GM19328 (cell line): ENCODE measurements at regions not wholly inside any gene's neighbourhood (a gene's known extent, or its start where the extent isn't known, plus 50 kb on each side); places are given as distances from the start of the nearest gene placed in this dataset.
"Not testable (repeated sequence)": the region's sequence is repeated elsewhere in the genome, so short reads cannot be mapped to it uniquely, and the experiment has no call there.

Experiments
- ATAC-seq: cut with Tn5 transposase; IDR thresholded peaks from one replicate; pipeline ENCODE4 v1.9.1; 2021; ENCODE audit warnings: mild to moderate bottlenecking, moderate library complexity; ENCODE audit not compliant: unreplicated experiment

DNA sequence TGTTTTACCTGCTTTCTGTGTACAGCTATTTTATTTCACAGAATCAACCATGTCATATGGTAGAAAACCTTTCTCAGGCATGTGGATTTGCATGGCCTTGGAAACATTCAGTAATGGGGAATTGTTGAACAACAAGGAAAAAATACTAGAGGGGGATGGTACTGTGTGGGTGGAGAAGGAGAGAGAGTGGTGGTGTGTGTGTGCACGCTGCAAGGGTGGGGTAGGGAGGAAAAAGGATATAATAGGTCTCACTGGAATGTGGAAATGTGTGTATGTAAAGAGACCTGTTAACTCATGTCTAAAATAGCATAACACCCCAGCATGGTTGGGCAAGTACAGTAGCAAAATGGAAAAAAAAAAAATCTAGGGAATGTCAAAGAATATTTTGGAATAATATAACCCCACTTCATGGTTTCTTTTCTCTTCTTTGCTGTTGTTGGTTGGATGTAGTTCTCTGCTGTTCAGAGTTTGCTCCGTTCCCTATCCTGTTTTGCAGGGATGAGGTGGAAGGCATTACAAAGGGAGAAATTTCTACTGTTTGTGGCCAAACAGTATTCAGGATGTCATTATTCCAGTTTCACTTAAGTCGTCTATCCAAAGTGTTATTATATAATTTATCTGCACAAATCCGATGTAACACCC, 93.9 kb upstream of the CITED2 start:
- no peak for ATAC-seq

DNA sequence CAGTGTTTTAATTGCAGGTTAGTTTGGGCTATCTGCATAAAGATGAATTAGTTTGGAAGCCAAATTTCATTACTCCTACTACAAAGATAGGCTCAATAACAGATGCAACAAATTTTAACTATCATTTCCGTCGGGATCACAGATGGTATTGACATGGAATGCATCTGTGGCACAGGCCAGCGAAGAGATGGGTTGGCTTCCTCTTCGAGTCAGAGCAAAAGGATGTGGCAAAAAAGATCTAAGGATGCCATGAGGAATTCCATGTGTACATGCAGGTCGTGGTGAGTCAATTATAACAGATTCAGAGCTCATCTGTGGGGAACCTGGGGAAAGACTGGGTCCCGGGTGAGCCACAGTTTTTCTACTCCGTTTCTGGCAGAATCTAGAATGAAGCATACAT, 83.0 kb upstream of the CITED2 start:
- ATAC-seq, result no peak

DNA sequence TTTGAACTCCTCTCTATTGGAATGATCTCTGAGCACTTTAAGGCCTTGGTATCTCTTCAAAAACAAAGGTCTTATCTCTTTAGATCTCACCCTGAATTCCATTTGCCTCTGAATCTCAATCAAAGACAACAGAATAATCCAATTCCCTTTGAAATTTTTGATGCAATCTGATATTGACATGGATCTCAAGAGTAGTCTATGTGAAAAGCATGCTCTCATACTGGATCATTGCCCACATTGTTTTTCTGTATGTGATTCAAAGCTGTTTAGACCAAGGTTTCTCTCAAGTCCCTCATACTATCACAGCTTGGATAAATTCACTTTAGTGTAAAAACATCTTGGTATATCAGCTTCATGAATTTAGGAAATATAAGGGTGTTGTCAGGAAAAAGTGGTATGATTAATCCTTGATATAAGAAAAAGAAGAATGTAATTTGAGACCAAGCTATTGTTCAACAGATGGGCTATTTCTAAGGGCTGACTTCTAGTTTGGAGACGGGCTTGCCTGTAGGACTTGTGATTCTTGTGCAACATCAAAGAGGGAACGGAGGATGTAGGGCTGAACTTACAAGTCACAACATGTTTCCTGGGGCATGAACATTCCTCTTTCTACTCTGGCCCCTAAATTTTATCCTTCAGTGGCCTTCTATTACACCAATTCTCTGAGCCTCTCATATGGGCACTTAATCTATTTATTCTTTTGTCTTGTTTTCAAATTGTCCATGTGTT, 77.9 kb upstream of the CITED2 start:
- no peak for ATAC-seq

DNA sequence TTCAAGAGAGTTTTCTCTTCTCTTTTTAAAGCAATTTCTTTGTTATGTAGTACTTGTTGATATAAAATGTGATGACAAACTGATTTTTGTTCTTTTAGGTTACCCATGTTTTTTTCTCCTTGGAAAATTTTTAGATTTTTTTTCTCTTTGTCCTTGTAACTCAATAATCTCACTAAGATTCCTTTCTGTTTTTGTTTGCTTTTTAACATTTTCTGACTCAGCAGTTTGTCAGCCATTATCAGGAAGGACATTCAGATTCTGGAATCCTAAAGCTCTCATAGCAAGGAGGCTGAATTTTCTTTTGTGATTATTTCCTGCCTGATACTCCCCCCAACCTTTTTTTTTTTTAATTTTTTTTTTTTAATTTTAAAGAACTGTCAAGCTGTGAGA, 75.2 kb upstream of the CITED2 start:
- ATAC-seq, result no peak

DNA sequence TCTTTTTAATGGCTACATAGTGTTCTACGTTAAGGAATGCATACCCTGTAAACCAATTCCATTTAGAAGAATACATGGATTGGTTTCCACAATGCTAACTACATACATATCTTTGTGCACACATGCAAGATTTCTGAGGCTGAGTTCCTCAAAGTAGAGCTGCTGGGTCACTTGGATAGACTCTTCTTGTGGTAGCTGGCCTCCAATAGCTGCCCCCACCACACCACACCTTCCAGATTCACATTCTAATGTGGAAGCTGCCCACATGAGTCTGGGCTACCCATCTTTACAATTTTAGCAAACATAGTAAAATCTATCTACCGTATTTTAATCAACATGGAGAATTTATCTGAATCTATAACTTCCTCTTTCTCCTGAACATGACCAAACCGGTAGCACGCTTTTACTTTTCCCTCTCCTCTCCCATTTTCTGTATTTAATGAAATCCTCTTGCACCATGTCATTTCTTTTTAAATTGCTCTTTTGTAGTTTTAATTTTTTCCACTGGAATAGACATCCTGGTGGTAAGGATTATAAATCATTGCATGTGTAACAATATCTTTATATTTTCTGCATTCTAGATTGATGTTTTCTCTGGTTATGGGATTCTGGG, 74.7 kb upstream of the CITED2 start:
- no peak for ATAC-seq

DNA sequence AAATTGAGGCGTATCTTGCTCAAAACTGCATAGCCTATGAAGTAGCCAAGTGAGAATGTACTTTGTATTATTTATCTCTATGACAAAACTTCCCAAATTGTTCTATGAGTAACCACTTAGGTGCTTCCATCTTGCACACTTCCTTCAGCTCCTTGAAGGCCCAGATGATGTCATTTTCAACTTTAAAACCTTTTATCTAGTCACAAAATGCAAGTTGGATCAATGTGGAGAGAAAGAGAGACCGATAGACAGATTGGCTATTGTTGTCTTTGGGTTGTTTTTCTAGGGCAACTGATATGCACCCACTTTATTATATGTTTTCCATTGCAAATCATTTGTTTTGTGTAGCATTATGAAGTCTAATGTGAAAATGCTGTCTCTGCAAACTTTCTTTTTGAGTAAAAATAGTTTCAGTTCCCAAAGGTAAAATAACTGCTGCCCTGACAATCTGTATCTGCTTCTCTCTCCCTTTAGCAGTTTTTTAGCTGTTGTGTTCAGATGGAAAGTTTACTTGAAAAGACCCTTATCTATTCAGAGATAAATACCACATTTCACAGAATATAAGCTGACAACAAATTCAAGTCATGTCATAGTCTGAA, 73.7 kb upstream of the CITED2 start:
- ATAC-seq, result peak; percentile 69

DNA sequence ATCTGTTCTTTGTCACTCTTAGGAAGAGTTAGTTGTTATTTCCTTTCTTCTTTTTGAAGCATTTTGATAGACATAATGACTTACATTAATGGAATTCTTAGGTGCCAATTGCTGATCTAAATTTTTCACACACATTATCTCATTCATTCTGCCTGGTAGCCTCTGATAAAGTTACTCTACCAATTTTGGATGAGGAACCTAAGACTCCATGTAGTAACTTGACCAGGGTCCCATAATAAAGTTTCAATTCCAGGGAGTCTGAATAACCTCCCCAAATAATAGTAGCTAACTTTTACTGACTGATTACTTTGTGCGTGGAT, 73.2 kb upstream of the CITED2 start:
- ATAC-seq, result no peak

DNA sequence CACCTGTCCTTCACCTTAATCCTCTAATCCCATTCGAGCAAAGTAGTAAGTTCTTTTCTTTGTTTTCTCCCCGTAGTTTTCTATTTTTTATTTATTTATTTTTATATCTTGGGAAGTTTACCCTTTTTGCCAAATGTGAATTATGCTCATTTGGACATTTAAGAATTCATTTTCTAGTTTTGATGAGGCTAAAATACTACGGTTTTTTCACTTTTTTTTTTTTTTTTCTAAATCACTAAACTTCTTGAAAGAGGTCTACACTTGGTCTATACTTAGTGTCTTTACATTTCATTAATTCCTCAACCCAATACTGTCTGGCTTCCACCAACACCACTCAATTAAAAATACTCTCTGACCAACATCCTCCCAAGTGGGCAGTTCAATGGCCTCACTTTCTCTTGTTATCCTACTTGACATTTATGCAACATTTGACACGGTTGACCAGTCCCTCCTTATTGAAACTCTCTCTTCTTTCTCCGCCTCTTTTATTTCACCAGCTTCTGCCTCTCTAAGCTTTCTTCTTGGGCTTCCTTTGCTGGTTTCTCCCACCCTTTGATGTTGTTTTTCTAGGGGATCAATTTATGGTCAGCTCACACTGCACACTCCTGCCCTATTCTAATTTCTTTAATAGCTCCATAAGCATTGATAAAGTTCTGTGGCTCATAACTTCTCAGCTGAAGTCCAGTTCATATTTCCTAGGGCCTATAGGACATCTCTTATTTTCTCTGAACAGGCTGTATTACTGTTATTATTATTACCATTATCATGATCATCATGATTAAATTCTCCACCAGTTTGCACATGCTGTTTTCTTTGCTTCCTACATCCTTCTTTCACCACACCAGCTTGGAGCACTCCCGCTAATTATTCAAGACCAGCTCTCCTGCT, 72.6 kb upstream of the CITED2 start:
- ATAC-seq, result no peak

DNA sequence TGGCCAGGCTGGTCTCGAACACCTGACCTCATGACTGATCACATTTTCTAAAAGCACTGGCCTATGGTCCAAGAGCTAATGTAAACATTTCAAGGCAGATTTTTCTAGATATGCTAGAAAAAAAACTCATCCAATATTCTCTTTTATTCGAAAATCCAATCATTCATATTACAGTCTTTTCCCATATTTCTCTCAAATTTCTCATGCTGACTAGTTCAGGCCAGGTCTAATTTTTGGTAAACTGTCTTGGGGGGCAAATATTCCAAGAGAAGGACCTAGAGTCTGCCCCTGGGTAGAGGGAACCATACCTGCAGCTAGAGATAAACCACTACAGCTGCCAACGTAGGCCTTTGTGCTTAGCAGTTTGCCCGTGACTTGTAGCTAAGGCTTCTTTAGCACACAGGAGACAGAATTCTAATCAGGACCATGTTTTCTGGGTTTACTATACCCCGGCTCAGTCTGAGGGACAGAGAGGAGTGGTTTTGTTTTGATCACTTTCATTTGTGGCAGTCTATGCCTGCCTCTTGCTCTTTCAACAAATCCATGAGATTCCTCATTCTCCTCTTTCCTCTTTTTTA, 71.8 kb upstream of the CITED2 start:
- no peak for ATAC-seq

DNA sequence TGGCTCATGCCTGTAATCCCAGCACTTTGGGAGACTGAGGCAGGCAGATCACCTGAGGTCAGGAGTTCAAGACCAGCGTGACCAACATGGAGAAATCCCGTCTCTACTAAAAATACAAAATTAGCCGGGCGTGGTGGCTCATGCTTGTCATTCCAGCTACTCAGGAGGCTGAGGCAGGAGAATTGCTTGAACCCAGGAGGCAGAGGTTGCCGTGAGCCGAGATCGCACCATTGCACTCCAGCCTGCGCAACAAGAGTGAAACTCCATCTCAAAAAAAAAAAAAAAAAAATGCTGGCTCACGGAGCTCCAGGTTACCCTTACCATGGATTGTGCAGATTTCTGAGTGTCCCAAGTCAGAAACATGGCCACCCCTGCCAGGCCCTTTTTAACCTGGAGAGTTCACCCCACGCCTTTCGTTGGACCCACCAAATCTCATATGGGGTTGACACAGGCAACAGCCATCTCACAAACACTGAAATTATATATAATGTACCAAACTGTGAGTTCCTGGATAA, 69.9 kb upstream of the CITED2 start:
- ATAC-seq, result not testable (repeated sequence)

DNA sequence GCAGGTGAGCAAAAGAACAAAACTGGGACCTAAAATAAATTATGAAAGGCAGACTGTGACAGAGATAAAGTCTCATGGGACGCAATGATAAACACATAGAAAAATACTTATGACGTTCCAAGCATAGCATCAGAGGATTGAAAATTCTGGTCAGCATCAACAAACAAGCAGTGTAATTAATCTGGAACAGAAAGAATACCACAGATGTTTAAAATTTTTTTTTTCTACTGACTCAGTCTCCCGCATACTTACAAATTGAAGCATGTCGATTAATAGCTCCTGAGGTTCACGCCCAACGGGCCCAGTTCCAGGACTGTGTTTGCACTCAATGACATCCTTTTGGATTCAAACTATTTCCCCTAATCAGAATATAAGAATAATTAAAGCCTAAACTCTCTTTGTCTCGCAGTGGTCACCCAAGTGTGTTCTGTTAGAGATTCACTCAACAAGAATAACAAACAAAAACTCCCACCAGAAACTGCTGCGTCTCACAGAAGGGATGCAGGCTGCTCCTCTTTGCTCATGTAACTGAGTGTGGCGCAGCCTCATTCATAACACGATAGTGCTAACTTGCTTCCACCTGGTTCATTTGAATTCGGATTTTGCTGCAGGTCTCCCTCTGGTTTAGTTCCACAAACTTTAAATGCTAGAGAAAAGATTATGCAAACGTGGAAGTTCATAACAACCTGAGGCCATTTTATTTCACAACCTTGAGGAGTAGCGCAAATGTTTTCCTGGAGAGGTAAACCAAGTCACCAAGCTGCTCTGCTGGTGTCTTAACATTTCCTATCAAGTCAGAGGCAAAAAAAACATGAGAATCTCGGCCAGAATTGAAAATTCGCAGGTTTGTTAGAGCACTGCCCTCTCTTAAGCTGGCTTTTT, 69.0 kb upstream of the CITED2 start:
- ATAC-seq, result no peak

DNA sequence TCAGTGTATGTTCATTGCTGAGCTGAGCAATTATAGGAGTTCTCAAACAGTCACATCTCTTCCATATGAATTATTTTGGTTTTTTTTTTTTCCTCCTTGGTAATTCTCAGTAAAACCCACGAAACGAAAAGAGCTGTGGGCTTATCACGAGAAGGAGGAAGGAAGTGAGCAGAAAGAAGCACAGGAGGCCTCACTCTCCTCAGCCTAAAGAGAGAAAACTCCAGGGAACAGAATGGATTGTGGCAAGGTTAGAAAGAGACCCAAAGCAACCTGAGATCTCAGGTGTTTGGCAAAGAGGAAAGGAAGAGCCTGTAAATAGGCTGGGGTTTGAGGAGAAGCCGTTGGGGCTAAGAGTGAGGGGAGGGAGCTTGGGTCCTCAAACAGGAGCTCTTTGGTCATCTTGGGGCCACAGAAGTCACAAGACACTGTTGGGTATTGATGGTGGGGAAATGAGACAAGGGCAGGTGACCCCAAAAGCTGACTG, 67.8 kb upstream of the CITED2 start:
- ATAC-seq, result no peak

DNA sequence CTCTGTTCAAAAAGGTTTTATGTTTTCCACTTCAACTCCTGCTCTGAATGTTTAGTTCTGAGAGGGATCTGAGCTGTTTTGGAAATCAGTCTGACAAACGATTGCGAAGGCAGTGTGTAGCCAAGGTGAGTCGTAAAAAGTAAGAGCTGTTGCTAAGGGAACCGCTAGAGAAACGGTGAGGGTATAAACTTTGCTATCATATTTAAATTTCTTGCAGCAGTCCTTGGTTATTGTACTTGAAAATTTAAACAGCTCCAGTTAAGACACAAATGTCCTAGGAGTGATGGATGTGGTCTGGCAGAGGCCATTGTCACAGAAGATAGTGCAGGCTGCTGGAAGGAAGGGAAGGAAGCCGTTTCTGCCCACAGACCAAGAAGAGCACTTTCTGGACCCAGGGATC, 64.9 kb upstream of the CITED2 start:
- ATAC-seq, result no peak

DNA sequence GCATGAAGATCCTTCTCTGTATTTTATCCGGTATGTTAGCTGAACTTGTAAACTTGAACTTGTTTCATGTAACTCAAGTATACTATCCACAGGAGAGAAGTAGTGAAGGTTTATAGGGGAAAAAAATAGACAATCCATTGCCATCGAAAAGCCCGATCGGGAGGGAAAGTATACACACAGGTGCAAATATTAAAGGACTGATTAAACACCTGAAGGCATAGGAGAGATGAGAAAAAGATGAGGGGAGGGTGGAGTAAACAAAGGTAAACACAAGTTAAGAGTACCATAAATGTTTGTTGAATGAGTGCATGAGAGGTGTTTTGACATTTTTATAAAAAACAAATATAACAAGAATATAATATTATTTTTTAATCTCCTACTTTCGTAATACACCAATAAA, 64.3 kb upstream of the CITED2 start:
- ATAC-seq, result no peak

DNA sequence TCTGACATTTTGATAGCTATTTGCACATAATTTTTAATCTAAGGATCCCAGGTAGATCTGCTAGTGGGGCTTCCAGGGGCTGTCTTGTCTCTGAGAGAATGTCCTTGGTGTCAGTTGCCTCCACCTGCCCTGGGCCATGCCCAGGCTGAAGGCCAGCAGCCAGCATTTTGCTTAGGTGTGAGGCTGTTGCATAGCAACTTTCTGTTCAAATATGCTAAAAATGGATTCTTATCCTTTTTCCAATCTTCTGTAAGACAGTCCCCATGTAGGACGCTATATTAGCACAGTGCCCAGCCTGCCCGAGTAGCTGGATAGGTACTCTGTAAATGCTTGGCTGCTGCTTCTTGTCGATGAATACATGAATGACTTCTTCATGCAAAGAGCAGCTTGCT, 62.5 kb upstream of the CITED2 start:
- no peak for ATAC-seq

DNA sequence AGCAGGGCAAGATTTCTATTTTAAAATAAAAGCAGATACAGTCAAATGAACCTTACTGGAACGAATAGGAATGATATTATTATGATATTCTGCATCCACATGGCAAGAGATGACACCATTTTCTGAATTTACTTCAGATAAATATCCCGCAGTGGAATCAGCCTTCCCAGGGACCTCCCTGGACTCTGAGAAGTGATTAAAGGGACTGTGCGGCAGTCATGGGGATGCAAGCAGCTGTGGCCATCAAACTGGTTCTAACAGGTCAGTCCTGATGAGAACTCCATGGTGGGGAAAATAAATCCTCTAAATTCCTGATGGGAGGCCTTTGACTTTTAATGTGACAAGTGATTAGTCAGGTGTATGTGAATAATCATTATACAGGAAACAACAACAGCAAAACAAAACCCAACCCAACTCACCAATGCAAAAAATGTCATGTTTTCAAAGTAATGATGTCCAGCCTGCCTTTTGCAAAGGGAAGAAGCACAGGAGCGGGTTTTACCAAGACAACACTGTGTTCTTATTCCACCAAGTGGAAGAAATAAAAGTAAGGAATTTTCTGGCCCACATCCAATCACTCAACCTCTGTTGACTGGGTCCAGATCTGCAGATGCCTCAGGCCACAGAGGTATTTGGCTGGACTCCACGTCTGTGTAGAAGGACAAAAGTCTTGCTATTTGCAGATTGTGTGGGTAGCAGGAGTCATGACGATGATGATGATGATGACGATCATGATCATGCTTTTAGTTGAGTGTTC, 61.9 kb upstream of the CITED2 start:
- ATAC-seq, result no peak

DNA sequence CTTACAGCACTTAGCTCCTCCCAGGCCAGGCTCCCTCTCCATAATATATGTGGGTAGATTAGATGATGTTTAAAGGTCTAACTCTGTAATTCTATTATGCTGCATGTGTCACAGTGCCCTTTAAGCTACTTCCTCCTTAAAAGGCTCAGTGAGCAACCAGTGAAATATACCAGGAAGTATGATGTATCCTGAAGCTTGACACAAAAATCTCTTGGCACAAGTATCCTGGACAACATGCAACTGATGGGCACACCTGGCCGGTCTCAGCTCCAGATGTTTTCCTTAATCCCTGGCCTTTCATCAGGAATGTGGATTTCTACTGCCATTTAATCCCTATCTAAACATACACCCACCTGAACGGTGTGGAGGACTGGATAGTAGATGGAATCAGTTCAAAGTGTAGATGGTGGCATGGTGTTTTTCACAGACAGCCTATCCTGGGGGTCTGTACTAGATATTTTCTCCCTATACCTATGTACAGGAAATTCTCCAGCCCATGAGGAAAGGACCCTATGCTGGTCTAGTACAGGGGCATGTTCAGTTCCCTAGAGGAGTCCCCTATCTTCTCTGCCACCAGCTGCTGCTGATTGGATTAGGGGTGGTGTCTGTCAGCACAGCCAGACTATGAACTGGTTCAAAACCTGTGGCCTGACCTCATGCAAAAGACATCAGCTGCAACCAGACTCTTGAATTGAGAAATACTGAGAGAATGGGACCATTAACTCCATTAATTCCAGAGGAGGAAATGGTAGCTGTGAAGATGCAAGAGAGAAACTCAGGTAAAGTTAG, 59.4 kb upstream of the CITED2 start:
- ATAC-seq, result no peak

DNA sequence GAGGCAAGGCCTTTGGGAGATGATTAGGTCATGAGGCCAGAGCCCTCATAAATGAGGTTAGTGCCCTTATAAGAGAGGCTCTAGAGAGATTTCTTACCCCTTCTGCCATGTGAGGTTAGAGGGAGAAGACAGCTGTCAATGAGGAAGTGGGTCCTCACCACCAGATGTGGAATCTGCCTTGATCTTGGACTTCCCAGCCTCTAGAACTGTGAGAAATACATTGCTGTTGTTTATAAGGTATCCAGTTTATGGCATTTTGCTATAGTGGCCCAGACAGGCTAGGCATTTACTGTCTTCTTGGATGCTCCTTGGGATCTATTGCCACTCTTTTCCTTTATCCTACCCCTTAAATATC, 57.1 kb upstream of the CITED2 start:
- ATAC-seq, result no peak
